Neural progenitor cell (in vitro differentiated cells): ENCODE measurements at regions not wholly inside any gene's neighbourhood (a gene's known extent, or its start where the extent isn't known, plus 50 kb on each side); places are given as distances from the start of the nearest gene placed in this dataset.

Experiments used
- DNase-seq: peaks from one replicate; pipeline ENCODE4 v3.0.0-alpha.2; 2016; ENCODE audit warnings: low spot score
- H2AFZ ChIP-seq: fragments of 200-600 bp; sonication (generic); replicated peaks from 2 replicates; pipeline ENCODE4 v1.6.1; 2016; ENCODE audit warnings: antibody characterized with exemption
- H3F3A ChIP-seq: fragments of 200-600 bp; sonication (generic); 2 replicates; pipeline ENCODE4 v1.6.1; 2016; ENCODE audit warnings: antibody characterized with exemption, low read depth
- H3K27ac ChIP-seq: fragments of 200-600 bp; sonication (generic); 2 replicates; pipeline ENCODE4 v1.5.1; 2016; ENCODE audit warnings: mild to moderate bottlenecking
- H3K27me3 ChIP-seq: fragments of 200-600 bp; sonication (generic); 2 replicates; pipeline ENCODE4 v1.6.1; 2016; ENCODE audit warnings: mild to moderate bottlenecking, moderate library complexity
- H3K36me3 ChIP-seq: fragments of 200-600 bp; sonication (generic); 2 replicates; pipeline ENCODE4 v1.5.1; 2016
- H3K4me1 ChIP-seq: fragments of 200-600 bp; sonication (generic); 2 replicates; pipeline ENCODE4 v1.6.1; 2016; ENCODE audit warnings: mixed run types
- H3K4me2 ChIP-seq: fragments of 200-600 bp; sonication (generic); 2 replicates; pipeline ENCODE4 v1.6.1; 2016
- H3K4me3 ChIP-seq: fragments of 200-600 bp; sonication (generic); 2 replicates; pipeline ENCODE4 v1.5.1; 2016
- H3K79me2 ChIP-seq: fragments of 200-600 bp; sonication (generic); 2 replicates; pipeline ENCODE4 v1.6.1; 2016; ENCODE audit warnings: low read depth
- H3K9ac ChIP-seq: fragments of 200-600 bp; sonication (generic); 2 replicates; pipeline ENCODE4 v1.6.1; 2016
- H3K9me3 ChIP-seq: fragments of 200-600 bp; sonication (generic); 2 replicates; pipeline ENCODE4 v1.5.1; 2016; ENCODE audit warnings: low read depth
- H4K20me1 ChIP-seq: fragments of 200-600 bp; sonication (generic); 2 replicates; pipeline ENCODE4 v1.6.1; 2016; ENCODE audit warnings: low read depth
- H3K27ac Mint-ChIP-seq: 3 replicates; pipeline ENCODE4 v1.8.0; 2021; ENCODE audit warnings: mixed read lengths
- H3K27me3 Mint-ChIP-seq: 2 replicates; pipeline ENCODE4 v1.8.0; 2022; ENCODE audit warnings: low read depth, mild to moderate bottlenecking, inconsistent platforms, moderate library complexity, mixed read lengths; ENCODE audit not compliant: insufficient read depth
- H3K36me3 Mint-ChIP-seq: 3 replicates; pipeline ENCODE4 v1.8.0; 2021; ENCODE audit warnings: mixed read lengths
- H3K4me1 Mint-ChIP-seq: 3 replicates; pipeline ENCODE4 v1.8.0; 2021; ENCODE audit warnings: mixed read lengths
- H3K4me3 Mint-ChIP-seq: 3 replicates; pipeline ENCODE4 v1.8.0; 2021; ENCODE audit warnings: mild to moderate bottlenecking, moderate library complexity, mixed read lengths
- H3K9me3 Mint-ChIP-seq: 3 replicates; pipeline ENCODE4 v1.8.0; 2020; ENCODE audit warnings: mixed read lengths
- EZH2 ChIP-seq: fragments of 200-600 bp; sonication (generic); IDR thresholded peaks from 2 replicates; pipeline ENCODE4 v1.6.1; 2017; ENCODE audit warnings: antibody characterized with exemption, mild to moderate bottlenecking, moderate library complexity
- EZH2phosphoT487 ChIP-seq: fragments of 200-600 bp; sonication (generic); IDR thresholded peaks from 2 replicates; pipeline ENCODE4 v1.6.1; 2017; ENCODE audit warnings: antibody characterized with exemption
- TF ChIP-seq, protein P1 (sequence below): fragments of 200-600 bp; sonication (generic); IDR thresholded peaks from 2 replicates; pipeline ENCODE4 v1.5.1; 2017; ENCODE audit warnings: antibody characterized with exemption, mild to moderate bottlenecking

DNA sequence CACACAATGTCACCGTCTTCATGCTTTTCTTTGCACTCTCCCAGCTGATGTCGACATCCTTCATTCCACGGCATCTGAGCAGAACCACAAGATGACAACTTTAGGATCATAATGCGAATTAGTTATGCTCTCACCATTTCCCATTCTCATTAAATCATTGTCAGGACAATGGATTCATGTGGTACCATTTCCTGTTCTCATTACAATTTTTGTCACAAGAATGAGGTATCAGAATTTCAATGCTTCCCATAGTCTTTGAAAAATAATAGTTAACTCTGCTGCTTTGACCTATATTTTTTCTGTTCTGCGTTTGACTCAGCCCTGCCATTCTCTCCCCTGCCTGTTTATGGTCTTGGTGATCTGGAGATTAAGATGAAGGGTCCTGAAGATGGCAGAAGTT lies 175.7 kb upstream of the MDFIC2 start:
- H3K4me1 Mint-ChIP-seq: no peaks in the 10 kb centered on the region
- no peak overlapping the region for H3K4me2 ChIP-seq
- H3K27ac ChIP-seq: no peak overlapping the region

DNA sequence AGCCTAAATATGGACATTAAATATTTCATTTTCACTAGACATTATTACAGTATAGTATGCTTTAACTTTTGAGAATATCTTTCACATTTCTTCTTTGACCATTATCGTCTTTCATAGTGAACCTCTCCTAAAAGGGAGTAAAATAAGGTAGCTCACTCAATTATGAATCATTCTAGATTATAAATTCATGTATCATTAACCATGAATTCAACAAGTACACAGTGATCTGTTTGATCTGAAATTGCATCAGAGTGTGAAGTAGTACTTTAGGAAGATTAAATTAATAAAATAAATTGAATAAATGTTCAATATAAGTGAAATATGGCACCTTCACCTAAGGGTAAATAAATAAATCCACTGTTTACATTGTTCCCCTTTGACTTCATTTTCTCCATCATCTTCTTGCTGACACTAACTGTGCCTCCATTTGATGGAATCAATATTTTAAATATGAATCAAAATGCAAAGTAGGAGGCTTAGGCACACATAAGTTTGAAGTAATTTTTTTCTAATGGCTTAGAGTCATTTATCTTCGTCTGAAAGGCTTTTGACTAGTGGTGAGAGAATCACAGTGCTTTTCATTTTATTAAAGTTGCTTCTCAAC lies 174.1 kb upstream of the MDFIC2 start:
- no peak overlapping the region for H2AFZ ChIP-seq

More for the DNA sequence above, 175.7 kb upstream of the MDFIC2 start:
- Mint-ChIP-seq H3K4me3 (no peak overlapping the region), H3K36me3 (no peaks in the 10 kb centered on the region), H3K9me3 (no peaks in the 10 kb centered on the region), H3K27me3 (peaks cover 2% of the 10 kb centered on the region), H3K27ac (no peak overlapping the region)
- no peak overlapping the region for H3K4me3 ChIP-seq
- no peak for TF ChIP-seq EZH2phosphoT487
- no peak for TF ChIP-seq EZH2
- TF ChIP-seq, protein P1, sequence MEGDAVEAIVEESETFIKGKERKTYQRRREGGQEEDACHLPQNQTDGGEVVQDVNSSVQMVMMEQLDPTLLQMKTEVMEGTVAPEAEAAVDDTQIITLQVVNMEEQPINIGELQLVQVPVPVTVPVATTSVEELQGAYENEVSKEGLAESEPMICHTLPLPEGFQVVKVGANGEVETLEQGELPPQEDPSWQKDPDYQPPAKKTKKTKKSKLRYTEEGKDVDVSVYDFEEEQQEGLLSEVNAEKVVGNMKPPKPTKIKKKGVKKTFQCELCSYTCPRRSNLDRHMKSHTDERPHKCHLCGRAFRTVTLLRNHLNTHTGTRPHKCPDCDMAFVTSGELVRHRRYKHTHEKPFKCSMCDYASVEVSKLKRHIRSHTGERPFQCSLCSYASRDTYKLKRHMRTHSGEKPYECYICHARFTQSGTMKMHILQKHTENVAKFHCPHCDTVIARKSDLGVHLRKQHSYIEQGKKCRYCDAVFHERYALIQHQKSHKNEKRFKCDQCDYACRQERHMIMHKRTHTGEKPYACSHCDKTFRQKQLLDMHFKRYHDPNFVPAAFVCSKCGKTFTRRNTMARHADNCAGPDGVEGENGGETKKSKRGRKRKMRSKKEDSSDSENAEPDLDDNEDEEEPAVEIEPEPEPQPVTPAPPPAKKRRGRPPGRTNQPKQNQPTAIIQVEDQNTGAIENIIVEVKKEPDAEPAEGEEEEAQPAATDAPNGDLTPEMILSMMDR: no peak
- H2AFZ ChIP-seq: no peak overlapping the region
- H4K20me1 ChIP-seq: no peaks in the 10 kb centered on the region
- DNase-seq: no peak
- H3K9ac ChIP-seq: no peak overlapping the region
- H3F3A ChIP-seq: no peaks in the 10 kb centered on the region
- no peaks in the 10 kb centered on the region for H3K27me3 ChIP-seq
- H3K79me2 ChIP-seq: no peaks in the 10 kb centered on the region
- H3K9me3 ChIP-seq: no peaks in the 10 kb centered on the region
- H3K4me1 ChIP-seq: no peaks in the 10 kb centered on the region
- no peaks in the 10 kb centered on the region for H3K36me3 ChIP-seq

DNA sequence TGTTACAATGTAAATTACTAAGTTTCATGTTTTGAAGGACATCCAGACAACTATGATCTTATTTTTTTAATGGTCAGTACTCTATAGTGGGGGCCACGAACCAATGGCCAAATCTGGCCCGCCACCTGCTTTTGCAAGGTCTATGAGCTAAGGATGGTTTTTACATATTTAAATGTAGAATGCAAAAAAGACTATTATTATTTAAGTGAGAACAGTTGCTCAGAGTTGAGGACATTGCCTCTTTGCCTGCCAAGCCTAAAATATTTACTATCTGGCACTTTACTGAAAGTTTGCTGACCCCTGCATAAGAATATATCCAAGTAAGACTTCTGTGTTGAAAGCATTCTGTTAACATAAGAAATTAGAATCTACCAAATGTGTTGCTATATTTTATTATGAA lies 163.7 kb upstream of the MDFIC2 start:
- peaks cover 4% of the 10 kb centered on the region for H3K27me3 Mint-ChIP-seq
- Histone ChIP-seq H3K27me3 (no peaks in the 10 kb centered on the region), H3K79me2 (no peaks in the 10 kb centered on the region), H3K4me1 (no peaks in the 10 kb centered on the region), H3K27ac (no peak overlapping the region), H3K9me3 (no peaks in the 10 kb centered on the region), H2AFZ (no peak overlapping the region), H3K4me3 (no peak overlapping the region), H3K4me2 (no peak overlapping the region), H3K9ac (no peak overlapping the region), H3K36me3 (no peaks in the 10 kb centered on the region), H4K20me1 (no peaks in the 10 kb centered on the region), H3F3A (no peaks in the 10 kb centered on the region)
- H3K4me3 Mint-ChIP-seq: no peak overlapping the region
- no peaks in the 10 kb centered on the region for H3K36me3 Mint-ChIP-seq
- no peak overlapping the region for H3K27ac Mint-ChIP-seq
- no peak for DNase-seq
- TF ChIP-seq, protein P1: no peak
- TF ChIP-seq EZH2phosphoT487: no peak
- TF ChIP-seq EZH2: no peak
- H3K9me3 Mint-ChIP-seq: peaks cover 4% of the 10 kb centered on the region
- H3K4me1 Mint-ChIP-seq: no peaks in the 10 kb centered on the region

More for the DNA sequence above, 174.1 kb upstream of the MDFIC2 start:
- Histone ChIP-seq H3K27ac (no peak overlapping the region), H3K79me2 (no peaks in the 10 kb centered on the region), H3K4me2 (no peak overlapping the region), H3K9me3 (no peaks in the 10 kb centered on the region), H3K4me3 (no peak overlapping the region), H3F3A (no peaks in the 10 kb centered on the region), H3K27me3 (no peaks in the 10 kb centered on the region), H3K9ac (no peak overlapping the region), H3K4me1 (no peaks in the 10 kb centered on the region), H3K36me3 (no peaks in the 10 kb centered on the region), H4K20me1 (no peaks in the 10 kb centered on the region)
- Mint-ChIP-seq H3K4me3 (no peak overlapping the region), H3K4me1 (no peaks in the 10 kb centered on the region), H3K27me3 (no peaks in the 10 kb centered on the region), H3K9me3 (no peaks in the 10 kb centered on the region), H3K27ac (no peak overlapping the region), H3K36me3 (no peaks in the 10 kb centered on the region)
- TF ChIP-seq, protein P1: no peak
- TF ChIP-seq EZH2phosphoT487 (no peak), EZH2 (no peak)
- no peak for DNase-seq
